Natural killer cell (primary cell): ENCODE measurements at regions not wholly inside any gene's neighbourhood (a gene's known extent, or its start where the extent isn't known, plus 50 kb on each side); places are given as distances from the start of the nearest gene placed in this dataset.

ENCODE experiments used
- ATAC-seq, 3 donors: fragments of 150-1000 bp in 2 of 3; fragments of 200-7000 bp in 1 of 3; cut with Tn5 transposase; 1 replicate in 1 of 3; 2 replicates in 2 of 3; pipeline ENCODE4 v1.10.0; 2021; ENCODE audit warnings: mild to moderate bottlenecking in 2 of 3, moderate library complexity in 2 of 3
- DNase-seq, 2 donors: peaks; one replicate each; pipeline versions ENCODE4 v3.0.0 to v3.0.0-alpha.2; 2013 to 2021; ENCODE audit warnings: mixed read lengths in 1 of 2
- H3K27ac ChIP-seq: one replicate; pipeline ENCODE4 v1.5.1; 2013; ENCODE audit warnings: mild to moderate bottlenecking, low read length
- H3K27me3 ChIP-seq: one replicate; pipeline ENCODE4 v1.6.1; 2013; ENCODE audit warnings: low read length; ENCODE audit not compliant: control insufficient read depth, insufficient read depth
- H3K36me3 ChIP-seq: one replicate; pipeline ENCODE4 v1.6.1; 2013; ENCODE audit warnings: low read length; ENCODE audit not compliant: control insufficient read depth, insufficient read depth
- H3K4me1 ChIP-seq: one replicate; pipeline ENCODE4 v1.6.1; 2013; ENCODE audit warnings: low read length; ENCODE audit not compliant: control insufficient read depth, insufficient read depth
- H3K4me3 ChIP-seq: one replicate; pipeline ENCODE4 v1.5.1; 2013; ENCODE audit warnings: low read length
- H3K9me3 ChIP-seq: one replicate; pipeline ENCODE4 v1.6.1; 2013; ENCODE audit warnings: low read length; ENCODE audit not compliant: control insufficient read depth, insufficient read depth
- H3K27ac Mint-ChIP-seq, 2 donors: one replicate each; pipeline ENCODE4 v1.8.0; 2022; ENCODE audit warnings: mild to moderate bottlenecking in 2 of 2, mixed read lengths in 2 of 2, moderate library complexity in 1 of 2
- H3K27me3 Mint-ChIP-seq, 2 donors: one replicate each; pipeline ENCODE4 v1.8.0; 2022; ENCODE audit warnings: low read depth in 2 of 2, mixed read lengths in 2 of 2
- H3K36me3 Mint-ChIP-seq: one replicate; pipeline ENCODE4 v1.8.0; 2022; ENCODE audit warnings: mixed read lengths
- H3K4me1 Mint-ChIP-seq, 2 donors: one replicate each; pipeline ENCODE4 v1.8.0; 2022; ENCODE audit warnings: mixed read lengths in 2 of 2
- H3K4me3 Mint-ChIP-seq: one replicate; pipeline ENCODE4 v1.8.0; 2022; ENCODE audit warnings: mild to moderate bottlenecking, moderate library complexity, mixed read lengths
- H3K9me3 Mint-ChIP-seq, 2 donors: one replicate each; pipeline ENCODE4 v1.8.0; 2022; ENCODE audit warnings: mixed read lengths in 2 of 2
- WGBS: methylation state at CpG from one replicate; pipeline ENCODE4 v1.1.7; 2013; ENCODE audit warnings: missing lambda C conversion rate; ENCODE audit not compliant: insufficient coverage; 5-methylcytosine and 5-hydroxymethylcytosine counted together
- intact Hi-C: fragments of 100-400 bp; cut with micrococcal nuclease; formaldehyde crosslinking; loops from one replicate; pipeline ENCODE4 v1.14.2; 2022
- TF ChIP-seq, protein P1 (sequence below): fragments of 200-600 bp; IDR thresholded peaks from one replicate; pipeline ENCODE4 v1.8.0; 2022; ENCODE audit warnings: antibody characterized with exemption

DNA sequence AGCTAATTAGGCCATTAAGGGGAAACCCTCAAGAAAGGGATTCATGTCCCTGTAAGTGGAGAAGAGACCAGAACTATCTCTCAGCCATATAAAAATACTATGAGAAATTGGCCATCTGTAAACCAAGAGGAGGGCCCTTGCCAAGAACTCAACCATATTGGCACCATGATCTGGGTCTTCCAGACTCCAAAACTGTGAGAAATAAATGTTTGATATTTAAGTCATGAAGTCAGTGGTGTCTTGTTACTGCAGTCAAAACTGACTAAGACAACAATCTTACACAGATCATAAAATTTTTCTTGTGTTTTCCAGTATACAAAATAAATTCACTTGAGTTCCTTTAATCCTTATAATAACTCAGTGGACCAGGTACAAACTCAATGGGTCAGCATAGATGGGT is 589.8 kb upstream of the CDH2 start:
- no peak overlapping the region for H3K27ac Mint-ChIP-seq
- no peaks in the 10 kb centered on the region for H3K36me3 Mint-ChIP-seq
- Histone ChIP-seq H3K36me3 (no peaks in the 10 kb centered on the region), H3K4me3 (no peak overlapping the region), H3K27me3 (no peaks in the 10 kb centered on the region), H3K27ac (no peak overlapping the region), H3K4me1 (no peaks in the 10 kb centered on the region), H3K9me3 (no peaks in the 10 kb centered on the region)
- H3K27me3 Mint-ChIP-seq, result no peaks in the 10 kb centered on the region
- TF ChIP-seq, protein P1, sequence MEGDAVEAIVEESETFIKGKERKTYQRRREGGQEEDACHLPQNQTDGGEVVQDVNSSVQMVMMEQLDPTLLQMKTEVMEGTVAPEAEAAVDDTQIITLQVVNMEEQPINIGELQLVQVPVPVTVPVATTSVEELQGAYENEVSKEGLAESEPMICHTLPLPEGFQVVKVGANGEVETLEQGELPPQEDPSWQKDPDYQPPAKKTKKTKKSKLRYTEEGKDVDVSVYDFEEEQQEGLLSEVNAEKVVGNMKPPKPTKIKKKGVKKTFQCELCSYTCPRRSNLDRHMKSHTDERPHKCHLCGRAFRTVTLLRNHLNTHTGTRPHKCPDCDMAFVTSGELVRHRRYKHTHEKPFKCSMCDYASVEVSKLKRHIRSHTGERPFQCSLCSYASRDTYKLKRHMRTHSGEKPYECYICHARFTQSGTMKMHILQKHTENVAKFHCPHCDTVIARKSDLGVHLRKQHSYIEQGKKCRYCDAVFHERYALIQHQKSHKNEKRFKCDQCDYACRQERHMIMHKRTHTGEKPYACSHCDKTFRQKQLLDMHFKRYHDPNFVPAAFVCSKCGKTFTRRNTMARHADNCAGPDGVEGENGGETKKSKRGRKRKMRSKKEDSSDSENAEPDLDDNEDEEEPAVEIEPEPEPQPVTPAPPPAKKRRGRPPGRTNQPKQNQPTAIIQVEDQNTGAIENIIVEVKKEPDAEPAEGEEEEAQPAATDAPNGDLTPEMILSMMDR, result no peak
- no peak for ATAC-seq
- DNase-seq, result no peak
- no peak overlapping the region for H3K4me3 Mint-ChIP-seq
- intact Hi-C loops, result no loop called here
- H3K9me3 Mint-ChIP-seq, result no peaks in the 10 kb centered on the region
- H3K4me1 Mint-ChIP-seq, result peaks cover 0 to 8% of the 10 kb centered on the region in 2 donors

DNA sequence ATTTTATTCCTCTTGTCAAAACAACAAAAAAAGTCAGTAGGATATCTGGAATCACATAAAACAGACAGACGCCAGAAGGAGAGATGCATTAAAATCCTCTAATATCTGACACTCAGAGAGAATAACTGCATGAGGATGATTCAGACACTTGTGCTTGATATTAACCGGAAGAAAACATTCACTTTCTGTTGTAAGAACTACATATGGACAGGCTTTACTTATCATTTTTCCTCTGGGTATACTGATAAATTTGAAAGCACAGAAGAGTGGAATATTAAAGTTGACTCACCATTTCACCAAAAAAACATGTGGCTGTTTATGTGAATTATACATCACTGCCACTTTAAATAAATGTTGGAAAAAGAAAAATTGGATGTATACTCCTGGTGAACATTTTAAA is 589.1 kb upstream of the CDH2 start:
- Mint-ChIP-seq H3K36me3 (no peaks in the 10 kb centered on the region), H3K27me3 (no peaks in the 10 kb centered on the region), H3K27ac (no peak overlapping the region), H3K4me3 (no peak overlapping the region), H3K4me1 (peaks cover 0 to 8% of the 10 kb centered on the region in 2 donors), H3K9me3 (no peaks in the 10 kb centered on the region)
- DNase-seq (no peak), ATAC-seq (no peak)
- no peaks in the 10 kb centered on the region for H3K9me3 ChIP-seq
- intact Hi-C loops, result no loop called here
- TF ChIP-seq, protein P1, result no peak
- H3K4me1 ChIP-seq, result no peaks in the 10 kb centered on the region
- H3K4me3 ChIP-seq, result no peak overlapping the region
- WGBS, result 91% methylated on average over 1 of the region's 2 CpGs
- no peaks in the 10 kb centered on the region for H3K27me3 ChIP-seq
- H3K36me3 ChIP-seq, result no peaks in the 10 kb centered on the region
- H3K27ac ChIP-seq, result no peak overlapping the region

DNA sequence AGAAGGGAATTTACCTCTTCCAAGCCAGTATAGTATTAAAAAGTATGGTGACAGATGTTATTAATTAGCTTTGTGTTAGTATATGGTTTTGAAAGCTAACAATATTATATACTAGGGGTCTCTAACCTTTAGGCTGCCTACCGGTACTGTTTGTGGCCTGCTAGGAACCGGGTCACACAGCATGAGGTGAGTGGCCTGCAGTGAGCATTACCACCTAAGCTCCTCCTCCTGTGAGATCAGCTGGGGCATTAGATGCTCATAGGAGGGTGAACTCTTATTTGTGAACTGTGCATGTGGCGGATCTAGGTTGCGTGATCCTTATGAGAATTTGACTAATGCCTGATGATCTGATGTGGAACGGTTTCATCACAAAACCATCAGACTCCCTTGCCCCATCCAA is 583.4 kb upstream of the CDH2 start:
- WGBS, result 95% methylated on average over 5 of the region's 5 CpGs
- no peak for ATAC-seq
- Mint-ChIP-seq H3K4me1 (no peaks in the 10 kb centered on the region), H3K36me3 (no peaks in the 10 kb centered on the region), H3K4me3 (no peak overlapping the region), H3K9me3 (no peaks in the 10 kb centered on the region), H3K27me3 (no peaks in the 10 kb centered on the region), H3K27ac (no peak overlapping the region)
- Histone ChIP-seq H3K9me3 (no peaks in the 10 kb centered on the region), H3K36me3 (no peaks in the 10 kb centered on the region), H3K4me3 (no peak overlapping the region), H3K27ac (no peak overlapping the region), H3K4me1 (no peaks in the 10 kb centered on the region), H3K27me3 (no peaks in the 10 kb centered on the region)
- no peak for DNase-seq
- intact Hi-C loops, result no loop called here
- TF ChIP-seq, protein P1, result no peak

DNA sequence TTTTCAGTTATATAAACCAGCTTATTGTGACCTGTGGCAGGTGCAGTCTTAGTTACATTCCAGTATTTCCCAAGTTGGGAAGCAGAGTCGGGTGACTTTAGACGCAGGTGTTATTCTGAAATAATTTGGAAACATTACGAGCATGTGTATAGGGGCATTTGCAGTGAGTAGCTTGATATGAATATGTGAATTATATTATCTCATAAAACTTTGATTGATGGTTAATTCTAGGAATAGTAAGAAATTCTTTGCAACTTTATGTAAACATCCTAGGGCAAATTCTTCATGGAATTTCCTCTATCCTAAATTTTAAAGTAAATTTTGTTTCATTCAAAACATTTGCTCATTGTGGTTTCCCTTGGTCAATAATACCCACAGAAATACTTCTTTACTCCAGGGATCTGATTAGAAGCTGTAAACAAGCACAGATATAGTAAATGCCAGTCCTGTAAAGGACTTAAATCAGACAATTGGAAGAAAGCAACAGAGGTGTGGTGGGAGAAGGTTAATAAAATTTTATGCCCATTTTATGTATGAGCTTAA is 580.6 kb upstream of the CDH2 start:
- H3K36me3 ChIP-seq, result no peaks in the 10 kb centered on the region
- ATAC-seq, result no peak
- H3K27me3 ChIP-seq, result no peaks in the 10 kb centered on the region
- H3K9me3 Mint-ChIP-seq, result no peaks in the 10 kb centered on the region
- DNase-seq, result no peak
- no peaks in the 10 kb centered on the region for H3K9me3 ChIP-seq
- 96% methylated on average over 3 of the region's 3 CpGs for WGBS
- no peaks in the 10 kb centered on the region for H3K36me3 Mint-ChIP-seq
- H3K4me1 Mint-ChIP-seq, result peaks cover 0 to 5% of the 10 kb centered on the region in 2 donors
- H3K27ac ChIP-seq, result no peak overlapping the region
- H3K4me3 Mint-ChIP-seq, result no peak overlapping the region
- intact Hi-C loops, result no loop called here
- H3K27me3 Mint-ChIP-seq, result no peaks in the 10 kb centered on the region
- H3K4me3 ChIP-seq, result no peak overlapping the region
- H3K4me1 ChIP-seq, result no peaks in the 10 kb centered on the region
- no peak overlapping the region for H3K27ac Mint-ChIP-seq
- TF ChIP-seq, protein P1, result no peak
